ENCODE measurements at regions not wholly inside any gene's neighbourhood (a gene's known extent, or its start where the extent isn't known, plus 50 kb on each side); places are given as distances from the start of the nearest gene placed in this dataset.

GRCh38 chr6:168895102-168895812, 358.4 kb downstream of the THBS2 start:
- DNase-seq: peak; percentile 81

DNA sequence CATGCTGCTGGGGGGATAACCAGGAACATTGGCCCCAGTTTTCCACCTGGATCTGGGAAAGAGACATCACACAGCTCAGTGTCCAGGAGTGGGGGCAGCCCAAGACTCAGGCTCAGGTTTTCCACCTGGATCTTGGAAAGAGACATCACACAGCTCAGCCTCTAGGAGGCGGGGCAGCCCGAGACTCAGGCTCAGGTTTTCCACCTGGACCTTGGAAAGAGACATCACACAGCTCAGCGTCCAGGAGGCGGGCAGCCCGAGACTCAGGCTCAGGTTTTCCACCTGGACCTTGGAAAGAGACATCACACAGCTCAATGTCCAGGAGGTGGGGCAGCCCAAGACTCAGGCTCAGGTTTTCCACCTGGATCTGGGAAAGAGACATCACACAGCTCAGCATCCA, 361.6 kb downstream of the THBS2 start:
- DNase-seq: no peak

GRCh38 chr6:168890981-168891365, 362.7 kb downstream of the THBS2 start:
- DNase-seq: no peak

DNA sequence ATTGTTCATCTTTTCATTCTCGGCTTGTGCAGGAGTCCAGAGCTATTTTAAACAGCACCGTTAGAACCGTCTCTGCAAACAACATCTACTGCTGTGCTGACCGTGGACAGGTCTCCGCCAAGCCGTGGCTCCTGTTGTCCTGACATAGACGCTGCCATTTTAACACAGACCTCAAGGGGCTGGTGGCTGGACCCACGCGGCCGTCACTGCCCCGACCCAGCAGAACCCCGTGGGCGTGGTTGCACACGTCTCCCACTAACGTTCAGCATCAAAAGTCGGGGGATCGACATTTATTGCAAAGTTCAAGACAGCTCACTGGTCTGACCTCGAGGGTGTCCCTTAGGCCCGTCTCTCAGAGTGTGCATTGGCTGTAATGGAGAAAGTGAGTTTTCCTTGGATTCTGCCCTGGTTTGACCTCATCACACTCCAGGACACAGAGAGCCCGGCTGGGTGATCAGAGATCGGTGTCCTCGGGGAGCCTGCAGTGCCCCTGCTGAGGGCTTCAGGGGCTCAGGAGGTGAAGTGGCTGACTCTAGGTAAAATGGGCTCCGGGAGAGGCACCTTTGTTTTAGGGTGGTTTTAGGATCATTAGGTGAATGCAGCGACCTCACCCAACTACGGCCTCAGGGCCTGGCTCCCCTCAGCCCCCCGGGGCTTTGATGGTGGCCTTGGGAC, 363.2 kb downstream of the THBS2 start:
- no peak for DNase-seq

DNA sequence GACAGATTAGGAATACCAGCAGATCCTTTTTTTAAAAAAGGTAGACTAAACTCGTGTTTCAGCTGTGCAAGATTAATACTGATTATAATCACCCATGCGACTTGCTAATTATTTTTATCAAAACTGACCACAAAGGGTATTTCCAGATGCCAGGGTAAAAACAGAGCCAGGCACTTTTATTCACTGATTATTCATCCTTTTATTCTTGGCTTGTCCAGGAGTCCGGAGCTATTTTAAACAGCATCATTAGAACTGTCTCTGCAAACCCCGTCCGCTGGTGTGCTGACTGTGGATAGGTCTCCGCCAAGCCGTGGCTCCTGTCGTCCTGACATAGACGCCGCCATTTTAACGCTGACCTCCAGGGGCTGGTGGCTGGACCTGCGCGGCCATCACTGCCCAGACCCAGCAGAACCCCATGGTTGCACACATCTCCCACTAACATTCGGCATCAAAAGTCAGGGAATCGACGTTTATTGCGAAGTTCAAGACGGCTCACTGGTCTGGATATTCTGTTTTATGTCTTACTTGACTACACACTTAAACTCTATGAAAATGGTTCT, 364.8 kb downstream of the THBS2 start:
- DNase-seq: no peak

DNA sequence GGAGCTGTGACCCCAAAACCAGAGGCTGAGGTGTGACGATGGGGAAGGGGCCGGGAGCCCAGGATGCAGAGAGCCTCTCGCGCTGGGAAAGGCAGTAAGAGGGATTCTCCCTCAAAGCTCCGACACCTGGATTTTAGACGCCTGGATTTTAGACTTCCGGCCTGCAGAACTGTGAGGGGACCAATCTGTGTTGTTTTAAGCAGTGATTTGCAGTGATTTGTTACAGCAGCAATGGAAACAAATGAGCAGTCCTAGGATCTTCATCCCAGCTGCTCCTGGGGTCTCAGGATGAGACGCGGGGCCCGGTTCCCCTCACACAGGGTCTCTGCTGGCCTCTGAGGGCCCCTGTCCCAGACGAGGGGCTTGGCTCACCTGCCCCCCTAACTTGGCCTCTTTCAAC, 365.5 kb downstream of the THBS2 start:
- DNase-seq: no peak

- DNase-seq: no peak
Measured at GRCh38 chr6:168887621-168888020, 366.0 kb downstream of the THBS2 start.

DNA sequence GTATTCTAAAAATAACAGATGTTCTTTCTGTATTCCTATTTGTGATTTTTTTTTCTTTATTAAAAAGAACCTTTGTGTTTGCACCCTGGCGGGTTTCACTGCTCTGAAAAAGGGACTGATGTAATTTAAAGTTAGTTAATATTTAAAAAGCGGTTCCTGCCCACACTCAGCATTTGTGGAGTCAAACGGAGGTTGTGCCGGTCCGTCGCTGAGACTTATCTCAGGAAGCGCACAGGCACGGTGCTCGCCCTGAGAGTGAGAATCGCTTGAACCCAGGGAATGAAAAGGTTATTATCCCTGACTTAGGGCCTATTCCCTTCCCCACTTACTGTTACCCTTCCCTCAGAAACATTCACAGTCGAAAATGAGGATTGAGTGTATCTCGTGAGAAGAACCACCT, 366.7 kb downstream of the THBS2 start:
- no peak for DNase-seq

DNA sequence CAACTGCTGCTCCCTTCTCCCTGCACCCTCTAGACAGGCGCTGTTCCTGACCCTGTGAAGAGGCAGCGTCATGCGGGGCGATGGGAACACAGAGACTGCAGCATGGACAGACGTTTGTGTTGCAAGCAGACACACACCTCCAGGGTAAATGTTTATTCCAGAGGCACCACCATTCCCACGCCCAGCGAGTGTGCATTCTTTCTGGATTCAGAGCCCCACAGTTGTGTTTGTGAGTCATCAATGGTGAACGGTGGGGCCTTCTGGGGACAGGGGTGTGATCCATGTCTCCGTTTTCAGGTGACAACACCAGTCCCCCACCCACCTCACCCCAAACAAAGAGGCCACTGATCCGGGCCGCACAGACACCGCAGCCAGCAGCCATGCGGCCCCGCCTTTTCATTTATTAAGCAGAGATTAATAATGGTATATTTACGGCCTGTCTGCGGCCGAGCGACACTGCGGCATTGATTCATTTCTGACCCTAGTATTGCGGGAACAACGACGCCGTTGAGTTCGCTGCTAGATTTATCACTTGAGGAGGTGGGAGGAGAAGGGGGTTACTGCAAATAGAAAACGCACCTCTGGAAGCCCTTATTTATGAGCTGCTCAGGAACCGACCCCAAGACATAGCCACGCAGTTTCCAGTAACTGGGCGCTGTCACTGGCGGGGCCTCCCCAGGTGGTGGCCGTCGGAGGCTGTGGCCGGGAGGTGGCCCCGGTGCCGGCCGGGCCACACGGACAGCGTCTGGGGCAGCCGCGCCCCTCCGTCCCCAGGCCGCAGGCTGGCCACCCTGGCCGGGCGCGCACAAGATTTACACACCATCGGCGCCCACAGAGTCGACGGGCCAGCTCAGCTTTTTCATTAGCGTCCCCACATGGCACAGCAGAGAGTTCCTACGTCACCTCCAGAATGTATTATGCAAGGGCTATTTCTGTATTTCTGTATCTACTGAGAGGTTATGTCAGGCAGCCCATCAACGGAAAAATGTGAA, 367.6 kb downstream of the THBS2 start:
- DNase-seq: no peak

DNA sequence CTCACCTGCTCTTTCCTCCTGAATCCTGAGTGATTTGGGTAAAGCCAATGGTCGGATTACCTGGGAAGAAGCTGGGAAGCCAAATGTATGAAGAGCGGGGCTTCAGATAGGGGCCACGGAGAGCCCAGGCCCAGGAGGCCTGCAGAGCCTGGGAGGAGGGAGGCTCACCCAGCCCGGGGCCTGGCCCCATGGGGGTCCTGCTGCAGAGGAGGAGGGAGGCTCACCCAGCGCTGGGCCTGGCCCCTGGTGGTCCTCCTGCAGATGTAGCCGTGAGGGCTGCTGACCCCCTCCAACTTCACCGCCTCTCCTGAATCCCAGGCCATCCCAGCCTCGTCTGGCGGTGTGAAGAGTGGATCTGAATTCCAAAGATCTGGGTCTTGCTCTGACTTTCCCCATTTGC, 368.4 kb downstream of the THBS2 start:
- no peak for DNase-seq

DNA sequence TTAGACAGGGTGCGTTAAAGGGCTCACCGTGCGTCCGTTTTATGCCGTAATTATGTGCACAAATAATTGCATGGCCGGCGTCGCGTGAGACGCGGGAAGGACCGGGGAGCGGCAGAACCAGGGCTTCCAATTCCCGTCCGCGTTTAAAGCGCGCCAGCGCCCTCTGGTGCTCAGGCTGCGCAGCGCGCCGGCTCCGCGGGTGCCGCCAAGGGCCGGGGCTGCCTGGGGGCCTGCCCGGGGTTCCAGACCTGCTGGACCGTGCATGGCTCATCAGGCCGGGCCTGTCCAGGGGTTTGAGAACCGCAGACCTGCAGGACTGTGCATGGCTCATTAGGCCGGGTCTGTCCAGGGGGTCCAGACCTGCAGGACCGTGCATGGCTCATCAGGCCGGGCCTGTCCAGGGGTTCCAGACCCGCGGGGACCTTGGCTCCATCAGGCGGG, 369.0 kb downstream of the THBS2 start:
- peak; percentile 79 for DNase-seq

DNA sequence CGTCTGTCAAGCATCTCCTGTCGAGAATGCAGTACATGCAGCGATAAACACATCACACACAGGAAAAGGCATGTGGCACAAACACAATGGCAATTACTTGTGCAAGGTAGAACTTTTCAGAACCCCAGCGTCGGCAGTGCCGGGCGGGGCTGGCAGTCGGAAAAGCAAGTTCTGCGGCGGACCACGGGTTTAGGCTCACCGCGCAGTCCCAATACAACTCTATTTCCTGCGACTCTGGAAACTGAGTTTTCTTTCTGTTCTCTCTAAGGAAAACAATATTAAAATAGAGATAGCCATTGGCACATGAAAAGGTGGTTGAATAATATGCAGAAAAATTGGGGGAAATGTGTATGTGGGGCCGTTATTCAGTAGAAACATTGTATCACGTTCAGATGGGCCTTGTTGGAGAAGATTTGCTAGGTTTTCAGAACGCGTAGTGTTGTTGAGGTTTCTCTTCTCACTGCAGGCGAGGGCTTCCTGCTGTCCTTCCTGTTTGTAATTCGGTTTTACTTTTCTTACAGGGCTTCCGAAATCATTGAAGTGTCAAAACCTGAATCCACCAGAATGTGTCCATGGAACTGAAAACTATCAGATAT, 369.5 kb downstream of the THBS2 start:
- no peak for DNase-seq

DNA sequence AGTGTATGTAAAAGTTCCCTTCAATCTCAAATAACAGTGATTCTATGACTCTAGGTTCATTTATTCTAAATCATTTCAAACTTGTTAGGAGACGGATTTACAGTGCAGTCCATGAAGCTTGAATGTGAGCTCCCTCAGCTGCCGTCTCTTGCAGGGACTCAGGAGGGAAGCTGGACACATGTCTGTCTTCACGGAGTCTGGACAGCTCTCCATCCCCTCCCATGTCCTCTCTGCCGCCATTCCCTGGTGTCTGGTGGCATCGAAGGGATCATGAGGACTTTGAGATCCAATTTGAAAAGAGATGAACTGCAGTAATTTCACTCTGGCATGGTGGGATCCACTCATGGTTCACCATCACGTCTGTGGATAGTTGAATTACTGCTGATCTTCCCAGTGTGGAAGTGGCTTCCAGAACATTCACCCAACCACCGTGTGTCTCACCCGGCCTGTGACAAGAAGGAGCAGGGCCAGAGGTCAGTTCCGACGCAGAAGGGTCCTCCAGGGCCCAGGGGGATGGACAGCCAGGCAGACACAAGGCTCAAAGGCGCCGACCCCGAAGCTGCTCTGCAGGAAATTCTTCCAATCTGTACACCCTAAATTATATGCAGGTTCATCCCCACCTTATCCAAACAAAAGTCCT, 370.1 kb downstream of the THBS2 start:
- no peak for DNase-seq

DNA sequence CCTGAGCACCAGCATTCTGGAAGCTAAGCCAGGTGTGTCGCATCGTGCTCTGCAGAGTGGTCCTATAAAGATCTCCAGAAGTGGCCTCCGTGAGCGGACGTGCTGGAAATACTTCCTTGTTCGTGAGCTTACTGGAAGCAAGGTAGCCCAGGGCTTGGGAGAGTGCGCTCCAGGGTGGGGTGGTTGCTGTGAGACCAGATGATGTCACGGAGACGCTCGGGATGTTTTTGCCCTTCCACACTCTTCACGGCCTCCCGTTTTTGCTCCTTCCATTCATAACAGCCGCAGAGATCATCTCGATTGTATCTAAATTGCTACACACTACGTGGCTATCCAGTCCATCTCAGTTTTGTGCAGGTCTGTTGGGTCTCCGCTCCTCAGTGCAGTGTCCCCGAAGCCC, 373.4 kb downstream of the THBS2 start:
- DNase-seq: no peak

DNA sequence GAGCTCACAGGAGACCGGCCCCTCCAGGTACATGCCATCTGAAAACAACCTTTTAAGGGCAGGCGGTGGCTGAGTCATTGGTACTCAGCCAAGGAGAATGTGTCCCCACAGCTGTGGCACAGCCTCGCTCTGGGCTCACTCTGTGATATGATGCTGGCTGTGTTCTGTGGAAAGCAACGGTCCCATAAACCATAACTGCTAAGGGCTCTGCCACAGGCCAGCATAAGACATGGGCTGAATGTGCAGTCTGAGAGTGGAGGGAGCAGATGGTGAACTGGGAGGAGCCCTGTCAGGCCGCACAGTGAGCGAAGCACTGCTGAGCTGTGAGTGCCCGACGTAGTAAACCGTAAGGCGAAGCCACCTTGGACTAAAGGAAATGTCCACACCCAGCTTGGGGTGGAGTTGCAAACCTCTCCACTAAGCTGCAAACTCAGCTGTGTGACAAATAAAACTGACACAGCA, 375.8 kb downstream of the THBS2 start:
- peak; percentile 29 for DNase-seq

DNA sequence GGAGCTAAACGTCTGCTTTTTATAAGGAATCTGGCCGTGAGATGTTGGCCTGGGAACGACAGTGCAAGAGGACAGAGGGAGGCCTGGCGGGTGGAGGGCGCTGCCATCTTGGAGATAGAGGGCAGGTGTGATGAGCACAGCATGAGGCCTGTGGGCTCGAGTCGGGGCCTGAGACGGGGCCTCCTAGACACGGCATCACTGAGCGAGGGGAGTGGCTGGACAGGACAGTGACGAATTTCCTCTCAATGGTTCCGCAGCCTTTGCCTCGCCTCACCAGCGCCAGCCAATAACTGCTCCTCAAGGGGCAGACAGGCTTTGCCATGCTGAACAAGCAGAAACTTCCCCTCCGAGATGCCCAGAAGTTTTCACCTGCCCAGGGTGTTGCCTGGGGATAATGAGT, 376.7 kb downstream of the THBS2 start:
- DNase-seq: no peak

DNA sequence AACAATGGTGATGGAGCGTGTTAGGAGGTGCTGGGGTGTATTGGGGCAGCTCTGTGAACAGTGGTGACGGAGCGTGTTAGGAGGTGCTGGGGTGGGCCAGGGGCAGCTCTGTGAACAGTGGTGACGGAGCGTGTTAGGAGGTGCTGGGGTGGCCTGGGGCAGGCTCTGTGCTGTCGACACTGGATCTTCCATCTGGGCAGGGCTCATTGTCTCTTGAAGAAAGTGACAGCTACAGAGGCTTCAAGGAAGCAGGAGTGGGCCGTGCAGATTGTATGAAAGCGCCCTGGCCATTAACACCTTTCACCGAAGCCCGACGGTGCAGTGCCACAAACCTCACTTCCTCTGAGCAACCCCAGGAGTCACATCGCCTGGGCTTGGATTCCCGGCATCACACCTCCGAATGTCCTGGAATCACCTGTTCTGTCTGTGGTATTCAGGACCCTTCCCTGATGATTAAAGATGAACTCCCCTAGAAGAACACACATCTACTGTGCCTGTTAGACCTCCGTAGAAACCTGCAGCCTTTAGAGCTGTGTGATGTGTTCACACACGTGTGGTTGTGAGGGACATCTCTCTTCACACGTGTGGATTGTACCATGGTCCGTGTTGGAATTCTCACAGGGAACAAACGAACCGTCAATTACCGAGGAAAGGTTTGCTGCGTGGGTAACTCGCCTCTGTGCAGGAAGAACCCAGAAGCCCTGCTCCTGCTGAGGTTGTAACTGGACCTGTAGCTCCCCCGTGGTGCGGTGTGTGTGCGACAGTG, 377.7 kb downstream of the THBS2 start:
- no peak for DNase-seq

GRCh38 chr6:168874637-168875036, 379.0 kb downstream of the THBS2 start:
- no peak for DNase-seq

- no peak for DNase-seq
Measured at GRCh38 chr6:168873278-168874190, 380.1 kb downstream of the THBS2 start.

DNA sequence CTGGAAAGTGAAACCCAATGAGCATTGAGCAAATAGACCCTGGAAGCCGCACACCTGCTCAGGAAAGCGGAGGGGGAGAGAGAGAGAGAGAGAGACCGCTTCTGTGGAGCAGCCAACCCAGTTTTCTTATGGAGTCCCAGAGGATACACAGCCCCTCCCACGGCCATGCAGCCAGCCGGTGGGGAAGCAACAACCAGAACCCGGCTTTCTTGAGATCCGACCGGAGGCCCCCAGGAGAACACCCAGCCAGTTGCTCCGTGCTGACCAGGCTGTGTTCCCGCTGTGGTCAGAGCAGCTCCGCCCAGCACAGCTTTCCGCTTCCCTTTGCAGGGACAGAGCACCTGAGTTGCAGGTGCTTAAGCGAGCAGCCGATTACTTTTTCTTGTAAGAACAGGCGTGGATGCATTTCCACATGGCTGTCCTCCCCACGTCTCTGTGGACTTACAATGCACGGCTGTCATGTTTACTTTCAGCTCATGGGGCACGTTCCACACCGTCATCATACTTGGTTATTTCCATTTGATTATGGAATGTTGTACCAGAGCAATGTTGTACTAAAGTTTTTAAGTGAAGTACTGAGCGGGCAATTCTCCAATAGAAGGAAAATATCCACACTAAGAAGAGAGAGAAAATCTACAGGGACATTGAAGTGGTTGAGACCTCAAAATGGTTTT, 381.9 kb downstream of the THBS2 start:
- no peak for DNase-seq

All from CD4-positive, alpha-beta T cell treated with Interleukin-10 for 1 hour (primary cell).